ENCODE measurements at regions not wholly inside any gene's neighbourhood (a gene's known extent, or its start where the extent isn't known, plus 50 kb on each side); places are given as distances from the start of the nearest gene placed in this dataset.
"Not testable (repeated sequence)": the region's sequence is repeated elsewhere in the genome, so short reads cannot be mapped to it uniquely, and the experiment has no call there.

GRCh38 chr3:152151216-152151876 lies 117.4 kb upstream of the MBNL1 start:
- no peak for DNase-seq (ENCODE audit: low read depth)

GRCh38 chr3:152151877-152152765 lies 116.6 kb upstream of the MBNL1 start:
- not testable (repeated sequence) for DNase-seq (ENCODE audit: low read depth)

GRCh38 chr3:152153115-152153514 lies 115.6 kb upstream of the MBNL1 start:
- not testable (repeated sequence) for DNase-seq (ENCODE audit: low read depth)

- DNase-seq (ENCODE audit: low read depth), result peak; percentile 24
Measured at GRCh38 chr3:152155246-152156020, 113.3 kb upstream of the MBNL1 start.

GRCh38 chr3:152156880-152157279 lies 111.8 kb upstream of the MBNL1 start:
- DNase-seq (ENCODE audit: low read depth), result no peak

- no peak for DNase-seq (ENCODE audit: low read depth)
Measured at GRCh38 chr3:152157337-152157736, 111.4 kb upstream of the MBNL1 start.

GRCh38 chr3:152159328-152159727 lies 109.4 kb upstream of the MBNL1 start:
- peak; percentile 43 for DNase-seq (ENCODE audit: low read depth)

- DNase-seq (ENCODE audit: low read depth), result no peak
Measured at GRCh38 chr3:152160350-152161011, 108.2 kb upstream of the MBNL1 start.

- DNase-seq (ENCODE audit: low read depth), result no peak
Measured at GRCh38 chr3:152172460-152172859, 96.3 kb upstream of the MBNL1 start.

- DNase-seq (ENCODE audit: low read depth), result no peak
Measured at GRCh38 chr3:152173627-152174026, 95.1 kb upstream of the MBNL1 start.

GRCh38 chr3:152174876-152175527 lies 93.7 kb upstream of the MBNL1 start:
- DNase-seq (ENCODE audit: low read depth), result no peak

- peak; percentile 28 for DNase-seq (ENCODE audit: low read depth)
Measured at GRCh38 chr3:152175528-152175889, 93.2 kb upstream of the MBNL1 start.

- peak; percentile 27 for DNase-seq (ENCODE audit: low read depth)
Measured at GRCh38 chr3:152176241-152176640, 92.5 kb upstream of the MBNL1 start.

GRCh38 chr3:152176998-152177397 lies 91.7 kb upstream of the MBNL1 start:
- DNase-seq (ENCODE audit: low read depth), result no peak

- DNase-seq (ENCODE audit: low read depth), result no peak
Measured at GRCh38 chr3:152177757-152178156, 91.0 kb upstream of the MBNL1 start.

GRCh38 chr3:152183473-152183872 lies 85.3 kb upstream of the MBNL1 start:
- DNase-seq (ENCODE audit: low read depth), result peak; percentile 37

- DNase-seq (ENCODE audit: low read depth), result no peak
Measured at GRCh38 chr3:152184971-152185686, 83.6 kb upstream of the MBNL1 start.

- DNase-seq (ENCODE audit: low read depth), result no peak
Measured at GRCh38 chr3:152185891-152186630, 82.7 kb upstream of the MBNL1 start.

- no peak for DNase-seq (ENCODE audit: low read depth)
Measured at GRCh38 chr3:152190636-152191183, 78.0 kb upstream of the MBNL1 start.

Measured in myocyte (in vitro differentiated cells).